ENCODE measurements at regions not wholly inside any gene's neighbourhood (a gene's known extent, or its start where the extent isn't known, plus 50 kb on each side); places are given as distances from the start of the nearest gene placed in this dataset.

- TF ChIP-seq CTCF (IDR thresholded peaks at IDR 0.05) (no peak), POLR2A (IDR thresholded peaks at IDR 0.05) (no peak), EP300 (IDR thresholded peaks at IDR 0.05) (no peak), POLR2AphosphoS5 (IDR thresholded peaks at IDR 0.05) (no peak)
Measured at GRCh38 chr6:145483191-145483996, 251.9 kb downstream of the EPM2A start.

Data from upper lobe of left lung (tissue), 4 donors.